GM23338 (cell line): ENCODE measurements at regions not wholly inside any gene's neighbourhood (a gene's known extent, or its start where the extent isn't known, plus 50 kb on each side); places are given as distances from the start of the nearest gene placed in this dataset.

Source experiments
- CREB1 ChIP-seq: fragments of 250-450 bp; sonication (Bioruptor Pico); IDR thresholded peaks from 2 replicates; pipeline ENCODE4 v1.5.0; 2020; ENCODE audit warnings: low read depth, mild to moderate bottlenecking, moderate library complexity
- EZH2 ChIP-seq: fragments of 200-600 bp; sonication (generic); IDR thresholded peaks from one replicate; pipeline ENCODE4 v1.8.0; 2017; ENCODE audit warnings: antibody characterized with exemption, mild to moderate bottlenecking, low read depth; ENCODE audit not compliant: unreplicated experiment
- EZH2phosphoT487 ChIP-seq: fragments of 200-600 bp; sonication (generic); IDR thresholded peaks from one replicate; pipeline ENCODE4 v1.8.1; 2018; ENCODE audit warnings: antibody characterized with exemption; ENCODE audit not compliant: unreplicated experiment
- JUNB ChIP-seq: IDR thresholded peaks from one replicate; pipeline ENCODE4 v1.6.1; 2016; ENCODE audit warnings: antibody characterized with exemption; ENCODE audit not compliant: unreplicated experiment
- POLR2AphosphoS5 ChIP-seq: IDR thresholded peaks from 2 replicates; pipeline ENCODE4 v1.6.1; 2016; ENCODE audit warnings: antibody characterized with exemption, low read depth
- ZNF331 ChIP-seq: fragments of 250-450 bp; sonication (Bioruptor Pico); IDR thresholded peaks from 2 replicates; pipeline ENCODE4 v1.5.0; 2020; ENCODE audit warnings: low read depth, mild to moderate bottlenecking, moderate library complexity
- TF ChIP-seq, protein P1 (sequence below), 2 experiments: fragments of 200-600 bp in 1 of 2; sonication (generic) in 1 of 2; conservative IDR thresholded peaks; 2 replicates each; pipeline versions ENCODE4 v1.5.1 to v1.6.1; 2016 to 2017; ENCODE audit warnings: antibody characterized with exemption in 2 of 2, low read depth in 2 of 2, mild to moderate bottlenecking in 2 of 2, moderate library complexity in 1 of 2
- TF ChIP-seq, protein P2 (sequence below): IDR thresholded peaks from one replicate; pipeline ENCODE4 v1.6.1; 2018; ENCODE audit warnings: antibody characterized with exemption; ENCODE audit not compliant: unreplicated experiment
- TF ChIP-seq, protein P3 (sequence below): IDR thresholded peaks from 2 replicates; pipeline ENCODE4 v1.6.1; 2016; ENCODE audit warnings: antibody characterized with exemption

DNA sequence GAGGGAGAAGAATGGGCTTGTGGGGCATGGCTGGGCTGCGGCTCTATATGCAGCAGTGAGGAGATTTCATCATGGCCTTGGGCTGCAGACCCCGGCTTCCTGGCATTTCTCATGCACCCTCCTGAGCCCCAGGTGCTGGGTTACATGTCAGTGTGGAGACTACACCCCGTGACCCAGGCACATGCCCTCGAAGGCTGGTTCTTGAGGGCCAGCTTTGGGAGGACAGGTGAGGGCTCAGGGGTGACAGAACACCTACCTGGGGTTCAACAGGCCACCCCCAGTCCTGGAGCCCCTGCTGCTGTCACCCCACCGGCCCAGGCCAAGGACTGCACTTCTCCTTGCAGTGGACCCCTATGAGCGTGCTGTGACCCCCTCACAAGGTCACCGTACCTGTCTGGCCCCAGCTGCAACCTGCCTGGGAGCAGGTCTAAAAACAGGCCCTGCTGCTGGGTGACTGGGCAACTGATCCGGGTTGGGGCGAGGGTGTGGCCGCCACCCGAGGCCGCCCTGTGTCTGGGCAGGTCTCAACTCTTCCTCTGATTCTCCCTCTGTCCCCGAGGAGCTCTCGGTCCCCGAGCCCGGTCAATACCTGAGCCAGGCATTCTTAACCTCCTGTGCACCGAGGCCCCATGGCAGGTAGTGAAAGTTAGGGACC is 94.8 kb upstream of the OTOS start:
- TF ChIP-seq, protein P1, sequence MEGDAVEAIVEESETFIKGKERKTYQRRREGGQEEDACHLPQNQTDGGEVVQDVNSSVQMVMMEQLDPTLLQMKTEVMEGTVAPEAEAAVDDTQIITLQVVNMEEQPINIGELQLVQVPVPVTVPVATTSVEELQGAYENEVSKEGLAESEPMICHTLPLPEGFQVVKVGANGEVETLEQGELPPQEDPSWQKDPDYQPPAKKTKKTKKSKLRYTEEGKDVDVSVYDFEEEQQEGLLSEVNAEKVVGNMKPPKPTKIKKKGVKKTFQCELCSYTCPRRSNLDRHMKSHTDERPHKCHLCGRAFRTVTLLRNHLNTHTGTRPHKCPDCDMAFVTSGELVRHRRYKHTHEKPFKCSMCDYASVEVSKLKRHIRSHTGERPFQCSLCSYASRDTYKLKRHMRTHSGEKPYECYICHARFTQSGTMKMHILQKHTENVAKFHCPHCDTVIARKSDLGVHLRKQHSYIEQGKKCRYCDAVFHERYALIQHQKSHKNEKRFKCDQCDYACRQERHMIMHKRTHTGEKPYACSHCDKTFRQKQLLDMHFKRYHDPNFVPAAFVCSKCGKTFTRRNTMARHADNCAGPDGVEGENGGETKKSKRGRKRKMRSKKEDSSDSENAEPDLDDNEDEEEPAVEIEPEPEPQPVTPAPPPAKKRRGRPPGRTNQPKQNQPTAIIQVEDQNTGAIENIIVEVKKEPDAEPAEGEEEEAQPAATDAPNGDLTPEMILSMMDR (conservative IDR thresholded peaks at IDR 0.05; ENCODE audit: low read depth in 2 of 2): no peak
- TF ChIP-seq JUNB (no peak), POLR2AphosphoS5 (no peak), ZNF331 (CRISPR knock-in tag) (no peak), EZH2phosphoT487 (no peak), EZH2 (no peak), CREB1 (CRISPR knock-in tag) (no peak)
- TF ChIP-seq, protein P2, sequence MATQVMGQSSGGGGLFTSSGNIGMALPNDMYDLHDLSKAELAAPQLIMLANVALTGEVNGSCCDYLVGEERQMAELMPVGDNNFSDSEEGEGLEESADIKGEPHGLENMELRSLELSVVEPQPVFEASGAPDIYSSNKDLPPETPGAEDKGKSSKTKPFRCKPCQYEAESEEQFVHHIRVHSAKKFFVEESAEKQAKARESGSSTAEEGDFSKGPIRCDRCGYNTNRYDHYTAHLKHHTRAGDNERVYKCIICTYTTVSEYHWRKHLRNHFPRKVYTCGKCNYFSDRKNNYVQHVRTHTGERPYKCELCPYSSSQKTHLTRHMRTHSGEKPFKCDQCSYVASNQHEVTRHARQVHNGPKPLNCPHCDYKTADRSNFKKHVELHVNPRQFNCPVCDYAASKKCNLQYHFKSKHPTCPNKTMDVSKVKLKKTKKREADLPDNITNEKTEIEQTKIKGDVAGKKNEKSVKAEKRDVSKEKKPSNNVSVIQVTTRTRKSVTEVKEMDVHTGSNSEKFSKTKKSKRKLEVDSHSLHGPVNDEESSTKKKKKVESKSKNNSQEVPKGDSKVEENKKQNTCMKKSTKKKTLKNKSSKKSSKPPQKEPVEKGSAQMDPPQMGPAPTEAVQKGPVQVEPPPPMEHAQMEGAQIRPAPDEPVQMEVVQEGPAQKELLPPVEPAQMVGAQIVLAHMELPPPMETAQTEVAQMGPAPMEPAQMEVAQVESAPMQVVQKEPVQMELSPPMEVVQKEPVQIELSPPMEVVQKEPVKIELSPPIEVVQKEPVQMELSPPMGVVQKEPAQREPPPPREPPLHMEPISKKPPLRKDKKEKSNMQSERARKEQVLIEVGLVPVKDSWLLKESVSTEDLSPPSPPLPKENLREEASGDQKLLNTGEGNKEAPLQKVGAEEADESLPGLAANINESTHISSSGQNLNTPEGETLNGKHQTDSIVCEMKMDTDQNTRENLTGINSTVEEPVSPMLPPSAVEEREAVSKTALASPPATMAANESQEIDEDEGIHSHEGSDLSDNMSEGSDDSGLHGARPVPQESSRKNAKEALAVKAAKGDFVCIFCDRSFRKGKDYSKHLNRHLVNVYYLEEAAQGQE: no peak
- TF ChIP-seq, protein P3, sequence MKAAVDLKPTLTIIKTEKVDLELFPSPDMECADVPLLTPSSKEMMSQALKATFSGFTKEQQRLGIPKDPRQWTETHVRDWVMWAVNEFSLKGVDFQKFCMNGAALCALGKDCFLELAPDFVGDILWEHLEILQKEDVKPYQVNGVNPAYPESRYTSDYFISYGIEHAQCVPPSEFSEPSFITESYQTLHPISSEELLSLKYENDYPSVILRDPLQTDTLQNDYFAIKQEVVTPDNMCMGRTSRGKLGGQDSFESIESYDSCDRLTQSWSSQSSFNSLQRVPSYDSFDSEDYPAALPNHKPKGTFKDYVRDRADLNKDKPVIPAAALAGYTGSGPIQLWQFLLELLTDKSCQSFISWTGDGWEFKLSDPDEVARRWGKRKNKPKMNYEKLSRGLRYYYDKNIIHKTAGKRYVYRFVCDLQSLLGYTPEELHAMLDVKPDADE: no peak
